ENCODE measurements at regions not wholly inside any gene's neighbourhood (a gene's known extent, or its start where the extent isn't known, plus 50 kb on each side); places are given as distances from the start of the nearest gene placed in this dataset.

- TF ChIP-seq POLR2A (IDR thresholded peaks at IDR 0.05) (no peak), CTCF (IDR thresholded peaks at IDR 0.05) (no peak), POLR2AphosphoS5 (IDR thresholded peaks at IDR 0.05; ENCODE audit: insufficient read depth in 1 of 2, low read depth in 1 of 2) (no peak)
These were observed 302.7 kb downstream of the MRPL39 start for GRCh38 chr21:25304611-25305010.

Measured in vagina (tissue), 2 donors.